ENCODE measurements at regions not wholly inside any gene's neighbourhood (a gene's known extent, or its start where the extent isn't known, plus 50 kb on each side); places are given as distances from the start of the nearest gene placed in this dataset.

- H3K4me2 ChIP-seq (ENCODE audit: insufficient read depth in 1 of 2, low read depth in 2 of 2, low read length in 2 of 2): no peak overlapping the region
- no peak overlapping the region for H3K4me3 ChIP-seq (ENCODE audit: extremely low read depth in 1 of 4, insufficient read depth in 2 of 4, low read depth in 3 of 4, low read length in 4 of 4)
- no peak overlapping the region for H3K23ac ChIP-seq (ENCODE audit: insufficient read length)
- ChIA-PET POLR2A (ENCODE audit: partially characterized antibody) (no interaction called here), CTCF (ENCODE audit: partially characterized antibody) (no interaction called here)
- H2BK5ac ChIP-seq (ENCODE audit: low read depth, low read length): no peak overlapping the region
- no peak overlapping the region for H4K91ac ChIP-seq (replicated peaks; ENCODE audit: insufficient read length, low read length)
- no peak overlapping the region for H3K56ac ChIP-seq (replicated peaks; ENCODE audit: insufficient read length, low read depth, low read length)
- TF ChIP-seq ZNF274 (IDR thresholded peaks at IDR 0.05; ENCODE audit: borderline replicate concordance, extremely low read depth, low read length) (no peak), HDAC6 (IDR thresholded peaks at IDR 0.05; ENCODE audit: low read depth, low read length) (no peak), MAFK (IDR thresholded peaks at IDR 0.05; ENCODE audit: low read depth, low read length) (peak; percentile 31; the same call in 1 of the 2 replicates), E2F6 (IDR thresholded peaks at IDR 0.05) (no peak), EZH2 (IDR thresholded peaks at IDR 0.05; ENCODE audit: low read depth, low read length, severe bottlenecking) (no peak)
- no peaks in the 10 kb centered on the region for H3K36me3 ChIP-seq (ENCODE audit: control insufficient read depth in 2 of 4, insufficient read depth in 4 of 4, low read length in 3 of 4)
- no peak overlapping the region for H2BK120ac ChIP-seq (replicated peaks; ENCODE audit: low read depth, low read length)
- H3K4me1 ChIP-seq (replicated peaks in 1 of 4; ENCODE audit: control insufficient read depth in 3 of 4, insufficient read depth in 4 of 4, low read length in 3 of 4): no peaks in the 10 kb centered on the region
- H3K23me2 ChIP-seq (ENCODE audit: low read depth, low read length): no peaks in the 10 kb centered on the region
- no peak overlapping the region for H3K9ac ChIP-seq (replicated peaks in 1 of 4; ENCODE audit: extremely low read depth in 1 of 4, low read depth in 3 of 4, low read length in 3 of 4)
- H3K18ac ChIP-seq (ENCODE audit: extremely low read depth, low read length): no peak overlapping the region
- no peak overlapping the region for H4K5ac ChIP-seq (ENCODE audit: insufficient read length, low read depth, low read length)
- no peaks in the 10 kb centered on the region for H3K79me2 ChIP-seq (ENCODE audit: control insufficient read depth in 1 of 2, insufficient read depth in 2 of 2, low read length in 2 of 2)
- no peak overlapping the region for H3K27ac ChIP-seq (ENCODE audit: low read depth, low read length)
- no peak for DNase-seq (ENCODE audit: low read depth in 1 of 2, low spot score in 2 of 2)
- no peaks in the 10 kb centered on the region for H4K20me1 ChIP-seq (replicated peaks in 1 of 2; ENCODE audit: control insufficient read depth in 1 of 2, insufficient read depth in 2 of 2, low read length in 2 of 2)
- no peak overlapping the region for H4K8ac ChIP-seq (ENCODE audit: extremely low read depth, insufficient read depth, low read length)
- H3K4ac ChIP-seq (replicated peaks; ENCODE audit: insufficient read length, low read depth, low read length): no peak overlapping the region
- H2BK15ac ChIP-seq (ENCODE audit: low read length): no peak overlapping the region
- H2BK12ac ChIP-seq (ENCODE audit: low read depth, low read length): no peak overlapping the region
- no peak overlapping the region for H2BK20ac ChIP-seq (ENCODE audit: low read length)
- no peaks in the 10 kb centered on the region for H3K9me3 ChIP-seq (ENCODE audit: insufficient read depth in 2 of 2, low read depth in 1 of 2, low read length in 1 of 2)
- H2AFZ ChIP-seq (ENCODE audit: low read length): no peak overlapping the region
- 99% methylated on average over 5 of the region's 5 CpGs; no CpG with 5 or more reads in 1 of the 2 experiments for WGBS, 2 experiments (ENCODE audit: extremely low coverage in 1 of 2, insufficient coverage in 1 of 2, insufficient read length in 1 of 2, insufficient replicate concordance in 2 of 2, low coverage in 1 of 2, low lambda C conversion rate in 2 of 2, missing lambda C conversion rate in 1 of 2)
- no peak overlapping the region for H2AK5ac ChIP-seq (ENCODE audit: low read depth, low read length)
- no peak for FAIRE-seq
- no peaks in the 10 kb centered on the region for H3K27me3 ChIP-seq (replicated peaks in 1 of 4; ENCODE audit: control insufficient read depth in 3 of 4, extremely low read depth in 1 of 4, insufficient read depth in 3 of 4, low read length in 3 of 4)
- H3K14ac ChIP-seq (ENCODE audit: insufficient read length): no peak overlapping the region
- no peaks in the 10 kb centered on the region for H3K79me1 ChIP-seq (ENCODE audit: low read depth, low read length)
These were observed 197.0 kb upstream of the NR4A3 start for GRCh38 chr9:99624499-99625233.
